SKM-1 treated with dmso at 0.1 percent for 144 hours (cell line): ENCODE measurements at regions not wholly inside any gene's neighbourhood (a gene's known extent, or its start where the extent isn't known, plus 50 kb on each side); places are given as distances from the start of the nearest gene placed in this dataset.

ENCODE experiments used
- DNase-seq: peaks from one replicate; lab custom pipeline; 2025; ENCODE audit not compliant: unreplicated experiment; lab: John Stamatoyannopoulos, UW

GRCh38 chr11:113584371-113584770 is 109.2 kb upstream of the DRD2 start:
- DNase-seq = no peak

GRCh38 chr11:113581713-113582112 is 106.5 kb upstream of the DRD2 start:
- DNase-seq = no peak

GRCh38 chr11:113579292-113579940 is 104.2 kb upstream of the DRD2 start:
- no peak for DNase-seq

GRCh38 chr11:113578715-113579250 is 103.6 kb upstream of the DRD2 start:
- DNase-seq = no peak

- no peak for DNase-seq
Observed at GRCh38 chr11:113578033-113578380, 102.8 kb upstream of the DRD2 start.

- no peak for DNase-seq
Observed at GRCh38 chr11:113577356-113578032, 102.3 kb upstream of the DRD2 start.

- DNase-seq = no peak
Observed at GRCh38 chr11:113574586-113574985, 99.4 kb upstream of the DRD2 start.

- no peak for DNase-seq
Observed at GRCh38 chr11:113574171-113574570, 99.0 kb upstream of the DRD2 start.

GRCh38 chr11:113572136-113572735 is 97.0 kb upstream of the DRD2 start:
- no peak for DNase-seq

GRCh38 chr11:113571531-113571930 is 96.3 kb upstream of the DRD2 start:
- no peak for DNase-seq

- no peak for DNase-seq
Observed at GRCh38 chr11:113570906-113571305, 95.7 kb upstream of the DRD2 start.

- DNase-seq = no peak
Observed at GRCh38 chr11:113569391-113569790, 94.2 kb upstream of the DRD2 start.

GRCh38 chr11:113568566-113568965 is 93.4 kb upstream of the DRD2 start:
- DNase-seq = no peak

GRCh38 chr11:113567867-113568544 is 92.8 kb upstream of the DRD2 start:
- no peak for DNase-seq

- no peak for DNase-seq
Observed at GRCh38 chr11:113567097-113567496, 91.9 kb upstream of the DRD2 start.

GRCh38 chr11:113564527-113565130 is 89.4 kb upstream of the DRD2 start:
- no peak for DNase-seq

- no peak for DNase-seq
Observed at GRCh38 chr11:113563766-113564526, 88.7 kb upstream of the DRD2 start.

- no peak for DNase-seq
Observed at GRCh38 chr11:113562981-113563461, 87.8 kb upstream of the DRD2 start.

GRCh38 chr11:113562576-113562975 is 87.4 kb upstream of the DRD2 start:
- no peak for DNase-seq

GRCh38 chr11:113557926-113558325 is 82.7 kb upstream of the DRD2 start:
- DNase-seq = no peak
